ENCODE measurements at regions not wholly inside any gene's neighbourhood (a gene's known extent, or its start where the extent isn't known, plus 50 kb on each side); places are given as distances from the start of the nearest gene placed in this dataset.

- Histone ChIP-seq H3K9ac (ENCODE audit: low read length) (no peak overlapping the region), H3K27ac (ENCODE audit: low read depth, low read length) (no peak overlapping the region), H3K4me1 (ENCODE audit: control insufficient read depth in 1 of 2, insufficient read depth in 2 of 2, low read length in 2 of 2) (peaks cover 22 to 66% of the 10 kb centered on the region in 2 experiments), H3K4me2 (ENCODE audit: low read length) (peak overlapping the region; percentile 17; the same call in 1 of the 2 replicates), H3K9me3 (ENCODE audit: control insufficient read depth in 1 of 2, insufficient read depth in 1 of 2, low read depth in 1 of 2, low read length in 2 of 2) (no peaks in the 10 kb centered on the region), H4K20me1 (ENCODE audit: insufficient read depth) (no peaks in the 10 kb centered on the region), H3K36me3 (ENCODE audit: control insufficient read depth in 1 of 2, insufficient read depth in 2 of 2, low read length in 2 of 2) (no peaks in the 10 kb centered on the region), H3K27me3 (ENCODE audit: insufficient read depth, low read length) (no peaks in the 10 kb centered on the region), H3K79me2 (ENCODE audit: insufficient read depth, low read length) (no peaks in the 10 kb centered on the region), H3K4me3 (replicated peaks in 1 of 2; ENCODE audit: low read depth in 1 of 2, low read length in 2 of 2) (no peak overlapping the region), H2AFZ (ENCODE audit: low read depth, low read length, poor library complexity, severe bottlenecking) (peak overlapping the region; percentile 32), H3K9me2 (ENCODE audit: insufficient read depth) (no peaks in the 10 kb centered on the region)
- no peak for TF ChIP-seq ATF3 (IDR thresholded peaks at IDR 0.05)
- TF ChIP-seq SP1 (IDR thresholded peaks at IDR 0.05; ENCODE audit: low read depth): no peak
- TF ChIP-seq MAX (IDR thresholded peaks at IDR 0.05): no peak
- DNase-seq (ENCODE audit: low read depth, low spot score): no peak
- POLR2A ChIA-PET: no interaction called here
- no peak for ATAC-seq
- intact Hi-C loops (cut with micrococcal nuclease): loop anchor here (5.0 to 10.0 kb wide), 2 partner anchors 132 to 289 kb away; no protein-coding TSS in a partner anchor
- BruUV-seq (replicated peaks): no TSS peak
- RAD21 ChIA-PET (ENCODE audit: low non-redundant PET in 1 of 2, low total read pairs in 2 of 2, uncharacterized antibody in 2 of 2, unreplicated experiment in 2 of 2): no interaction called here
- CTCF ChIA-PET: no interaction called here
These were observed 73.0 kb downstream of the ARL4C start for GRCh38 chr2:234423884-234424283.

- ATAC-seq (peak; percentile 64), DNase-seq (ENCODE audit: low read depth, low spot score) (no peak)
- BruUV-seq (replicated peaks): no TSS peak
- Histone ChIP-seq H2AFZ (ENCODE audit: low read depth, low read length, poor library complexity, severe bottlenecking) (peak overlapping the region; percentile 32), H4K20me1 (ENCODE audit: insufficient read depth) (no peaks in the 10 kb centered on the region), H3K9ac (ENCODE audit: low read length) (no peak overlapping the region), H3K4me2 (ENCODE audit: low read length) (peak overlapping the region; percentile 42), H3K4me3 (replicated peaks in 1 of 2; ENCODE audit: low read depth in 1 of 2, low read length in 2 of 2) (no peak overlapping the region), H3K79me2 (ENCODE audit: insufficient read depth, low read length) (no peaks in the 10 kb centered on the region), H3K9me3 (ENCODE audit: control insufficient read depth in 1 of 2, insufficient read depth in 1 of 2, low read depth in 1 of 2, low read length in 2 of 2) (no peaks in the 10 kb centered on the region), H3K9me2 (ENCODE audit: insufficient read depth) (no peaks in the 10 kb centered on the region), H3K27ac (ENCODE audit: low read depth, low read length) (peak overlapping the region; percentile 13; the same call in 1 of the 2 replicates), H3K4me1 (ENCODE audit: control insufficient read depth in 1 of 2, insufficient read depth in 2 of 2, low read length in 2 of 2) (peaks cover 22 to 65% of the 10 kb centered on the region in 2 experiments), H3K27me3 (ENCODE audit: insufficient read depth, low read length) (no peaks in the 10 kb centered on the region), H3K36me3 (ENCODE audit: control insufficient read depth in 1 of 2, insufficient read depth in 2 of 2, low read length in 2 of 2) (no peaks in the 10 kb centered on the region)
- RAD21 ChIA-PET (ENCODE audit: low non-redundant PET in 1 of 2, low total read pairs in 2 of 2, uncharacterized antibody in 2 of 2, unreplicated experiment in 2 of 2): no interaction called here
- CTCF ChIA-PET: interaction anchor here (0.9 to 1.1 kb wide), 2 partner anchors 78 to 130 kb away, joined by 3 read pairs; no protein-coding TSS in a partner anchor
- TF ChIP-seq ZFX (IDR thresholded peaks at IDR 0.05) (no peak), EZH2phosphoT487 (IDR thresholded peaks at IDR 0.05; ENCODE audit: borderline replicate concordance) (no peak), JUND (IDR thresholded peaks at IDR 0.05) (0 out of 2 replicates have a peak, but pooled peaks have one; percentile 20), RAD21 (IDR thresholded peaks at IDR 0.05; ENCODE audit: low read depth) (no peak), TCF7L2 (IDR thresholded peaks at IDR 0.05; ENCODE audit: borderline replicate concordance, extremely low read depth, insufficient read depth, insufficient read length) (no peak), SRF (IDR thresholded peaks at IDR 0.05; ENCODE audit: low read depth) (no peak), FOSL1 (IDR thresholded peaks at IDR 0.05; ENCODE audit: low read depth) (peak; percentile 43), EZH2 (IDR thresholded peaks at IDR 0.05) (no peak), CBX3 (IDR thresholded peaks at IDR 0.05; ENCODE audit: low read depth) (no peak), SIN3A (IDR thresholded peaks at IDR 0.05; ENCODE audit: low read depth) (no peak), ZNF274 (IDR thresholded peaks at IDR 0.05; ENCODE audit: low read depth, low read length) (no peak), POLR2A (IDR thresholded peaks at IDR 0.05; ENCODE audit: borderline replicate concordance, extremely low read depth, insufficient read depth, insufficient read length) (no peak), YY1 (IDR thresholded peaks at IDR 0.05; ENCODE audit: extremely low read depth, insufficient replicate concordance, low read depth, low read length) (no peak), EGR1 (IDR thresholded peaks at IDR 0.05; ENCODE audit: low read depth) (peak; percentile 61), SP1 (IDR thresholded peaks at IDR 0.05; ENCODE audit: low read depth) (no peak), POLR2AphosphoS5 (IDR thresholded peaks at IDR 0.05; ENCODE audit: low read depth, low read length) (no peak), ELF1 (IDR thresholded peaks at IDR 0.05; ENCODE audit: borderline replicate concordance, low read depth) (peak; percentile 19; the same call in 1 of the 2 replicates), ZBTB33 (IDR thresholded peaks at IDR 0.05; ENCODE audit: extremely low read depth, insufficient replicate concordance, low read length) (no peak)
- intact Hi-C loops (cut with micrococcal nuclease): loop anchor here (5.0 to 10.0 kb wide), 2 partner anchors 131 to 288 kb away; no protein-coding TSS in a partner anchor
- POLR2A ChIA-PET: interaction anchor here (1.3 kb wide), 1 partner anchor 10 kb away, joined by 7 read pairs; no protein-coding TSS in a partner anchor
These were observed 73.9 kb downstream of the ARL4C start for GRCh38 chr2:234422981-234423431.

Data from HCT116 (cell line).